ENCODE measurements at regions not wholly inside any gene's neighbourhood (a gene's known extent, or its start where the extent isn't known, plus 50 kb on each side); places are given as distances from the start of the nearest gene placed in this dataset.

- TF ChIP-seq CTCF (IDR thresholded peaks at IDR 0.05) (no peak), POLR2A (IDR thresholded peaks at IDR 0.05) (no peak), POLR2AphosphoS5 (IDR thresholded peaks at IDR 0.05) (no peak), EP300 (IDR thresholded peaks at IDR 0.05) (no peak)
Measured at GRCh38 chrX:122119361-122119760, 1064.7 kb upstream of the GRIA3 start.
